CD4-positive, alpha-beta T cell treated with Interleukin-12 subunit alpha and Interleukin-12 subunit beta, for 1 hour (primary cell): ENCODE measurements at regions not wholly inside any gene's neighbourhood (a gene's known extent, or its start where the extent isn't known, plus 50 kb on each side); places are given as distances from the start of the nearest gene placed in this dataset.
"Not testable (repeated sequence)": the region's sequence is repeated elsewhere in the genome, so short reads cannot be mapped to it uniquely, and the experiment has no call there.

ENCODE experiments used
- DNase-seq: peaks from one replicate; pipeline ENCODE4 v3.0.0-alpha.2; 2020

GRCh38 chr2:83224591-83225200 lies 1234.4 kb downstream of the SUCLG1 start:
- DNase-seq = no peak

- DNase-seq = no peak
These were observed 1237.8 kb downstream of the SUCLG1 start for GRCh38 chr2:83221258-83221657.

DNA sequence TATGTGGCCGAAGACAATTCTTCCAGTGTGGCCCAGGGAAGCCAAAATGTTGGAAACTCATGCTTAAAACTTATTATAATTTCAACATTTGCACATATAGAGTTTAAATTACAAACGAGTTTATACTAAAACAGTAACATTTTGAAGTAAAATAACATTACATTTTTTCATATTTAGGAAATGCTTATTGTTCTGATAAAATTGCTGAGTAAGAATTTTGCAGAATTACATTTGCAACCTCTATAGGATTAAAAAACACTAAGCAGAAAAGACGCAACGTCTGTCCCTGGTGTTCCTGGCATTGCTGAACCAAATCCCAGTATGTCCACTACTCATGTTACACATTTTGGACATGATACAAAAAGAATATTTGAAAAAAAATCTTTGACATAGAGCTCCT lies 1241.2 kb downstream of the SUCLG1 start:
- DNase-seq = no peak

GRCh38 chr2:83196225-83196624 lies 1262.9 kb downstream of the SUCLG1 start:
- DNase-seq = no peak

DNA sequence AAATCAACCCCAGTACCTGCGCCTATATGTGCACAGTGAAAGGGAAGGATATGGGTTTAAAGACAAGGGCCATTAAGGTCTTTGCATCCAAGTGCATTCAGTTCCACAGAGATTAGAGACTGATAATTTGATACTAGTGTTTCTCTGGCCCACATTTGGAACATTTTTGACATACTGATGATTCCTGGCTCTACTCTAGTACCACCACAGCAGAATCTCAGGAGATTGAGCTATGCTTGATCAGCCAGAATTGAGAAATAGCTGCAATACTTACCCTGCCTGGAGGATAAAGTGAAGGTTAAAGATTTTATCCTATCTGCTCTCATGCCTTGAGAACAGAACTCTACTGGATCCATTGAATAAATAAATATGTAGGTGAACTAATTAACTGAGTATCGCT lies 1267.8 kb downstream of the SUCLG1 start:
- no peak for DNase-seq

DNA sequence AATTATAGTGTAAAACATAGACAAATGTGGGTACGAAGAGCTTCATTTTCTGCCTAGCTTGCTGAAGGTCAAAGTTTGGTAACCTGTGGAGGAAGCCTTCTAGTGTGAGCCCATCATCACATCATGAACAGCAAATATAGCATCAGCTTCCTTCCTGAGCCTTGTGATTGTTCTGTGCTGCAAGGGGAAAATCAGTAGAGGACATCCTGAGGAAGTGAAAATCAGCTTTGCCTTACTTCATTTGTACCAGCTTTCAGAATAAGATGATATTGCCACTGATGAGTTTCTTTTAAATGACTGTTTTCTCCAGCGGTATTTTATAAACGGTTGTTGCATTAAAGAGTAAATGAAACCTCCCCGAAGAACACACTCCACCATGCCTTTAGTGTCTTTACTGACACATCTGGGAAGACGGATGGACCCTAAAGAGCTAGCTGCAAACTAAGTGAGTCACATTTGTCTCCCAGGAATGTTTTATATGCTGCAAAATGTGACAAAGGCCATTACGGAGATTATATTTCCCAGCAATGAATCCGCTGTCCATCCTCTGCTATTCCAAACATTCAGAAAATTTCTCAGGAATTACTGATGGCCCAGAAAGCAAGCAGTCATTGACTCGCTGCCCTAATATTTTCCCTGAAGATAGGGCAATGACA lies 1272.8 kb downstream of the SUCLG1 start:
- DNase-seq = no peak

- DNase-seq = not testable (repeated sequence)
These were observed 1278.1 kb downstream of the SUCLG1 start for GRCh38 chr2:83180862-83181530.

GRCh38 chr2:83176539-83176938 lies 1282.5 kb downstream of the SUCLG1 start:
- no peak for DNase-seq

DNA sequence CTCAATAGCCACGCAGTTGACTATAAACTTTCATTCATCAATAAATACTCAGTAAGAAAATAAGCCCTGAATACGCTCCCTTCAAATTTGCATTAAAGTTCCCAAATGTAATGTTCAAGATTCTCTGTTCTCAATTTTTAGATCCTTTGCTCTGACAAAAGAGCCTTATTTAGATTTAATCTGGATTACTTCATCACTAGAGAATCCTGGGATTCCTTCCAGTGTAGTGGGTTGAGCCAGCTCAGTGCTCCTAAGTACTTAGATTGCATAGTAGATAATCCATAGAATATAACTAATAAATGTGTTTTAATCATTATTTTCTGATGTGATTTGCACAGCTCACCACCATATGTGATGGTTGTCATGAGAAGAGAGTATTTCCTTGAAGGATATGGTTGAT lies 1286.2 kb downstream of the SUCLG1 start:
- DNase-seq = no peak

GRCh38 chr2:83168377-83168776 lies 1290.7 kb downstream of the SUCLG1 start:
- DNase-seq = no peak

DNA sequence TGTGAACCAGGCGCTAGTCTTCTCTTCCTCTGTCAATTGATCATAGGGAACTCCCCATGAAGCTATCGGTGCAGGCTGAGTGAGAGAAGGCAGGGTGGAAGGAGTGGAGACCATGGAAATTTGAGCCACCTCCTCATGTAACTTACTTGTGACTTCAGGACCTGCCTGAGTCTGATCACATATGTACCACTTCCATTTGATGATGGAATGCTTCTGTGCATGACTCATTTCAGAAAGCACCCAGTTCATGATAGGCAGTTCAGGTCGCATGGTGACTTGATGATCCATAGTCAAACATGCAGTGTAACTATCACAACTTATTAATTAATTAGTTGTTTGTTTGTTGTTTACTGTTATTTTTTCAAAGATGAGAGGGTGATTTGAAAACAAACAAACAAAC lies 1296.7 kb downstream of the SUCLG1 start:
- DNase-seq = no peak

- DNase-seq = no peak
These were observed 1298.5 kb downstream of the SUCLG1 start for GRCh38 chr2:83160571-83160970.

GRCh38 chr2:83155826-83156225 lies 1303.3 kb downstream of the SUCLG1 start:
- no peak for DNase-seq

- no peak for DNase-seq
These were observed 1315.1 kb downstream of the SUCLG1 start for GRCh38 chr2:83143946-83144345.

DNA sequence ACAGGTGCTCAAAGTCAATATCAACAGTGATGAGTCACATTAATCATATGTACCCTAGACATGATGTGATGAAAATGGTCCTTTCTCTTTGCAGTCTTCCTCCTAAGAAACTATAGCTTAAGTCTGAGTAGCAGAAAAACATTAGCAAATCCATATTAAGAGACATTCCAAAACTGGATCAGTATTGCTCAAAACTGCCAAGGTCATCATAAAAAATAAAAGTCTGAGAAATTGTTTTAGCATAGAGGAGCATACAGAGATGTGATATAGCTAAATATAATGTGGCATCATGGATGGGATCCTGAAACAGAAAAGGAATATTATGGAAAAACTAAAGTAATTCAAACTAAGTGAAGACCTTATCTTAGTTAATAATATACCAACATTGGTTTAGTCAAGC lies 1316.1 kb downstream of the SUCLG1 start:
- no peak for DNase-seq

- no peak for DNase-seq
These were observed 1343.5 kb downstream of the SUCLG1 start for GRCh38 chr2:83115606-83116005.

DNA sequence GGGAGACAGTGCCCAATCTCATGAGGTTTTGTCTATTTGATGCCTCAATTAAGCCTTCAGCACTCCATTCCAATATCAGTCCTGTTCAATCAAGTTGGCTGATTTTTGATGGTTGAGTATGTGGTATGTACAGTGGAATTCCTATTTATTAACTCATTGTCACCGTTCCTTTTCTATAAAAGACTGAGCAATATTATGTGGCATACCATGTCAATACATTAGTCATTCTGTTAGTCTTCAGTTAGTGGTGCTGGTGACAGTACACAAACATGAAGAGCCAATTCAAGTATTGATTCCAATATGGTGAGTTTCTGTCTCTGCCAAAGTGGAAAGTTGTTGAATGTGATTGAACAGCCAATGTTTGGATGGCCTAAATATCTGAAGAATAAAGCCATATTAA lies 1343.9 kb downstream of the SUCLG1 start:
- no peak for DNase-seq

- DNase-seq = no peak
These were observed 1345.1 kb downstream of the SUCLG1 start for GRCh38 chr2:83113953-83114352.

GRCh38 chr2:83112858-83113257 lies 1346.2 kb downstream of the SUCLG1 start:
- no peak for DNase-seq

DNA sequence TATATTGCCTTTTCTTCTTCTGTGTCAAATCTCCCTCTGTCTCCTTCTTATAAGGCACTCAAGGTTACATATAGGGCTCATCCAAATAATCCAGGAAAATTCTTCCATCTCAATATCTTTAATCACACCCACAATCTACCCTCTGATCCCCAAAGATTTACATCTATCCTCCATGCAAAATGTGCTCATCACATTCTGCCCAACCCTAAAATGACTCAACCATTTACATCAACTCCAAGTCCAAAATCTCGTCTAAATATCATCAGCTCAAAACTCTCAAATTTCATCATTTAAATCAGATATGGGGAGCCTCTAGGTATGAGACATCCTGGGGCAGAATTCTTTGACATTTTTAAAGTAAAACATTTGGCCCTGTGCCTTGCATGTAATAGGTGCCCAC lies 1349.8 kb downstream of the SUCLG1 start:
- no peak for DNase-seq

GRCh38 chr2:83106853-83107252 lies 1352.2 kb downstream of the SUCLG1 start:
- no peak for DNase-seq

- no peak for DNase-seq
These were observed 1354.9 kb downstream of the SUCLG1 start for GRCh38 chr2:83104202-83104601.

GRCh38 chr2:83103613-83104012 lies 1355.5 kb downstream of the SUCLG1 start:
- no peak for DNase-seq

DNA sequence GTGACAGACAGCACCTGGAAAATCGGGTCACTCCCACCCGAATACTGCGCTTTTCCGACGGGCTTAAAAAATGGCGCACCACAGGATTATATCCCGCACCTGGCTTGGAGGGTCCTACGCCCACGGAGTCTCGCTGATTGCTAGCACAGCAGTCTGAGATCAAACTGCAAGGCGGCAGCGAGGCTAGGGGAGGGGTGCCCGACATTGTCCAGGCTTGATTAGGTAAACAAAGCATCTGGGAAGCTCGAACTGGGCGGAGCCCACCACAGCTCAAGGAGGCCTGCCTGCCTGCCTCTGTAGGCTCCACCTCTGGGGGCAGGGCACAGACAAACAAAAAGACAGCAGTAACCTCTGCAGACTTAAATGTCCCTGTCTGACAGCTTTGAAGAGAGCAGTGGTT lies 1370.0 kb downstream of the SUCLG1 start:
- not testable (repeated sequence) for DNase-seq

DNA sequence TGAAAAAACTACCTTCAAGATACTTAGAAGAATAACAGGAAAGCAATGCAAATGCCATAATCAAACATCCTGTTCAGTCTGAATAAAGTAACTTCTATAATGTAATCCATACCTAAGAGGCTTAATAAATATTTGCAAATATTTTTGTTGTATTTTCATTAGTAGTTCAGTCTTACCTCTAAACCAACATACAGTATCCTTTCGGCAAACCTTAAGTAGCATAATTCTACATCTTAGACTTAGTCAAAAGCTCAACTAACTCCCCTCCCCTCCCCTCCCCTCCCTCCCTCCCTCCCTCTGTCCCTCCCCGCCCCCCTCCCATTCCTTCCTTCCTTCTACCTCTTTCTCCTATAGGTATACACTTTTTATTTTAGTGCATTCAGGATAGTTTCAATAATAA lies 1373.2 kb downstream of the SUCLG1 start:
- no peak for DNase-seq
